ENCODE measurements at regions not wholly inside any gene's neighbourhood (a gene's known extent, or its start where the extent isn't known, plus 50 kb on each side); places are given as distances from the start of the nearest gene placed in this dataset.

DNA sequence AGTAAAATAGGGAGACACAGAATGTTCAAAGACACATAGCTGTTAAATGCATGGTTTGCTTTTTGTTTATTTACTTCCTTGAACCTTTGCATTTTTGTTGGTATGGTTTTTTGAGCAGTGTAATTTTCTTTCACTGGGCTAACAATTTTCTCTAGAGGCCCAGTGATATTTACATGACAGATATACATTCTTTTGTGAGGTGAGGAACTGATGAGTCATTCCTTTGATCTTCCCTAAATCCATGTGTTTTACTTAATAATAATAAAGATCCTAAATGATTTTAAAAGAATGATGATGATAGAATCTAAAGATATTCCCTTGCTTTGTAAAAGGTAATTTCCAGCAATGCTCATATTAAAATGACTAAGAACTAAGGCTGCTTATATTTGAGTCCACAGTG lies 188.5 kb upstream of the ANK3 start:
- Histone ChIP-seq H3K4me1 (no peaks in the 10 kb centered on the region), H3K36me3 (ENCODE audit: low read depth, missing control alignments) (no peaks in the 10 kb centered on the region), H3K27ac (no peak overlapping the region), H3K27me3 (no peaks in the 10 kb centered on the region), H3K9me3 (no peaks in the 10 kb centered on the region), H3K4me3 (no peak overlapping the region)
- DNase-seq: no peak
- TF ChIP-seq, protein P1, sequence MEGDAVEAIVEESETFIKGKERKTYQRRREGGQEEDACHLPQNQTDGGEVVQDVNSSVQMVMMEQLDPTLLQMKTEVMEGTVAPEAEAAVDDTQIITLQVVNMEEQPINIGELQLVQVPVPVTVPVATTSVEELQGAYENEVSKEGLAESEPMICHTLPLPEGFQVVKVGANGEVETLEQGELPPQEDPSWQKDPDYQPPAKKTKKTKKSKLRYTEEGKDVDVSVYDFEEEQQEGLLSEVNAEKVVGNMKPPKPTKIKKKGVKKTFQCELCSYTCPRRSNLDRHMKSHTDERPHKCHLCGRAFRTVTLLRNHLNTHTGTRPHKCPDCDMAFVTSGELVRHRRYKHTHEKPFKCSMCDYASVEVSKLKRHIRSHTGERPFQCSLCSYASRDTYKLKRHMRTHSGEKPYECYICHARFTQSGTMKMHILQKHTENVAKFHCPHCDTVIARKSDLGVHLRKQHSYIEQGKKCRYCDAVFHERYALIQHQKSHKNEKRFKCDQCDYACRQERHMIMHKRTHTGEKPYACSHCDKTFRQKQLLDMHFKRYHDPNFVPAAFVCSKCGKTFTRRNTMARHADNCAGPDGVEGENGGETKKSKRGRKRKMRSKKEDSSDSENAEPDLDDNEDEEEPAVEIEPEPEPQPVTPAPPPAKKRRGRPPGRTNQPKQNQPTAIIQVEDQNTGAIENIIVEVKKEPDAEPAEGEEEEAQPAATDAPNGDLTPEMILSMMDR (IDR thresholded peaks at IDR 0.05): no peak
- TF ChIP-seq POLR2A (IDR thresholded peaks at IDR 0.05): no peak
- intact Hi-C loops (cut with DNase I; ENCODE audit: low total_unique reads): no loop called here

DNA sequence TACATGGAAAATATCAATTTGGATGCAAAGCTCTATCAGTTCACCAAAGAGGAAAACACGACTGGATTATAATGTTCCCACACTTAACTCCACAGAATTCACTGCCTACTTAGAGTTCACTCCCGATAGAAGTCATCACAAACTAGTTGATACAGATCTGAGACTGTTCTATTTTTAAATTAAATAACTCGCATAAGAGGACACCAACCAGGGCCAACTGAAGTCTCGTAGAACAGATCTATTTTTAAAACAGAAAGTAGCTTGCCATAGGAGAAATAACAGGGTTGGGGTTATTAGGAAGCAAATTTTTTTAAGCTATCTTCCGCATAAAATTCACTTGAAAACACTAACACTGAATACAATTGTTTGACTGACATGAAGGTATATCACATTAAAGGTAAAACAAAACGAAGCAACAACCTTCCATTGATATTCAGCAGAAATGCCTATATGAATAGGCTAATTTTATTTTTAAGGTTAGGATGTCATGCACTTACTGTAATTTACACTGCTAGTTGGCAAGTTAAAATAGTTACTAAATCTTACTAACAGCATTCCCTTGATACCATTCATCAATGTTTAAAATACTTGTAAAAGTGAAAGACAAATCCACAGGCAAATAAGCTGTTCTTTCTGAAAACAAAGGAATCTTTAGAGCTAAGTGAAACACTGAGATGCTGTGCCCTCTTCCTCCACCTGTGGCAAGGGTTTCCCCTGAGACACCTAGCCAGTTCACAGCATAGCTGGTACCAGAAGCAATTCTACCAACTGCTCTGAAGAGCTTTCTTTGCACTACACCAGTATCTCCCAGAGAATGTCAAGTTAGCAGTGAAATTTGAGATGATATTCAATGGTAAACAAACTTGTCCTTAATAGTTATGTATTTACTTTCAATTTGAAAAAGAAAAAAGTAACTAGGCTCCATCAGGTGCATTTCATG lies 186.7 kb upstream of the ANK3 start:
- Histone ChIP-seq H3K27ac (no peak overlapping the region), H3K9me3 (no peaks in the 10 kb centered on the region), H3K4me3 (no peak overlapping the region), H3K27me3 (no peaks in the 10 kb centered on the region), H3K4me1 (no peaks in the 10 kb centered on the region), H3K36me3 (ENCODE audit: low read depth, missing control alignments) (no peaks in the 10 kb centered on the region)
- no peak for DNase-seq
- 64 to 70% methylated on average over 6 of the region's 6 CpGs for WGBS, 2 donors
- TF ChIP-seq POLR2A (IDR thresholded peaks at IDR 0.05): no peak
- TF ChIP-seq, protein P1 (IDR thresholded peaks at IDR 0.05): no peak
- intact Hi-C loops (cut with DNase I; ENCODE audit: low total_unique reads): no loop called here

DNA sequence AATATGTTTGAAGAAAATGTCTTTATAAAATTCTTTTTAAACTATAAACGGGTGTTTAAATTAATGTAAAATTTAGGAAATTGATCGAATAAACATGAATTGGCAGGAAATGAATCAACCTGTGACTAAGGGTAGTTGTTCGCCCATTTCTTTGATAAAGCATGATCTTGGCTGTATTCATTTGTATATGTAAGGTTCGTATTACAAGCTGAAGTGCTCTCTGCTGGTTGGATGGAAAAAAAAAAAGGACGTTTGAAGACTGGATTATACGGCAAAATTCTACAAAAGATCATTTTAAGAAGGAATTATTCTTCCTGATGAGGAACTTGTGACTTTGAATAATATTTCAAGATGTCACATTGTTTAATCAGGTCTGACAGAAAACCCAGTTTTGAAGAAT lies 185.4 kb upstream of the ANK3 start:
- Histone ChIP-seq H3K27me3 (no peaks in the 10 kb centered on the region), H3K9me3 (no peaks in the 10 kb centered on the region), H3K4me1 (no peaks in the 10 kb centered on the region), H3K27ac (no peak overlapping the region), H3K4me3 (no peak overlapping the region), H3K36me3 (ENCODE audit: low read depth, missing control alignments) (no peaks in the 10 kb centered on the region)
- intact Hi-C loops (cut with DNase I; ENCODE audit: low total_unique reads): no loop called here
- 93 to 94% methylated on average over 6 of the region's 6 CpGs for WGBS, 2 donors
- DNase-seq: no peak
- no peak for TF ChIP-seq POLR2A (IDR thresholded peaks at IDR 0.05)
- TF ChIP-seq, protein P1 (IDR thresholded peaks at IDR 0.05): no peak

DNA sequence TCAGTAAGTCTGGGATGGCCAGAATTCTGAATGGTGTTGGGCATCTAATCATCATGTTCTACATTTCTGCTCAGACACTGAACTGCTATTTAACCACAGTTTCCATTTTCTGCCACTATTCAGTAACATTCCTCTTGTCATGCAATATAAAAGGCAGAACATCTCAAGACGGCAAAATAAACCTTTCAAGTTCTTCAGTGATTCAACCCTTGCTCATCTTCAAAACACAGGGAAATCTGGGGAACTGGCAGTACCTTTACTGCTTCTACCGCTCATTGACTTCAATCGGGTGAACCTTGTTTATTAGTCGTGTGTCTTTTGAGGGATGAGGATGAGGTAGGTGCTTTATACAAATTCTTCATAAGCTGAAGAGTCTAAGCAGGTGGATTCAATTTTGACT lies 184.7 kb upstream of the ANK3 start:
- no peaks in the 10 kb centered on the region for H3K4me1 ChIP-seq
- H3K27me3 ChIP-seq: no peaks in the 10 kb centered on the region
- DNase-seq: no peak
- no peaks in the 10 kb centered on the region for H3K9me3 ChIP-seq
- no peaks in the 10 kb centered on the region for H3K36me3 ChIP-seq (ENCODE audit: low read depth, missing control alignments)
- TF ChIP-seq POLR2A (IDR thresholded peaks at IDR 0.05): no peak
- TF ChIP-seq, protein P1 (IDR thresholded peaks at IDR 0.05): no peak
- no peak overlapping the region for H3K4me3 ChIP-seq
- H3K27ac ChIP-seq: no peak overlapping the region
- intact Hi-C loops (cut with DNase I; ENCODE audit: low total_unique reads): no loop called here
- WGBS, 2 donors: 92 to 94% methylated on average over 4 of the region's 4 CpGs

DNA sequence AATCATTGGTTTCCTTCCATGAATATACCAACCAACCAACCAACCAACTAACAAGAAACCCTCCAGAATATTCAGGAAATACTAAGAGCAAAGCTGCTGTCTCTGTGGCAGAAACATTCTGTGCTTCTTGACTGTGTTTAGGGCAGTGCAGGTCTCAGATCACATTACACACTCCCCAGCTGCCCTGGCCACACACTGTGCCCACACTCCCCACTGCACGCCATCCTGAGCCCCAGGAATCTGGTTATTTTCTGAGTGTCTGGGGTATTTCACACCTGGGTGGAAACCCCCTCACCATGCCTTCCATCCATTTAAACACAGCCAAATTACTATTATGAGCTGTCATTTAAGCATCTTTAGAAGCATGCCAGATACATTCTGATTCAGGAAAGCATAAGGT lies 183.7 kb upstream of the ANK3 start:
- no peak for DNase-seq
- no peaks in the 10 kb centered on the region for H3K27me3 ChIP-seq
- H3K4me1 ChIP-seq: no peaks in the 10 kb centered on the region
- H3K27ac ChIP-seq: no peak overlapping the region
- no peaks in the 10 kb centered on the region for H3K9me3 ChIP-seq
- H3K36me3 ChIP-seq (ENCODE audit: low read depth, missing control alignments): no peaks in the 10 kb centered on the region
- TF ChIP-seq, protein P1 (IDR thresholded peaks at IDR 0.05): no peak
- no peak for TF ChIP-seq POLR2A (IDR thresholded peaks at IDR 0.05)
- WGBS, 2 donors: 64 to 94% methylated on average over 1 of the region's 1 CpG
- intact Hi-C loops (cut with DNase I; ENCODE audit: low total_unique reads): no loop called here
- H3K4me3 ChIP-seq: no peak overlapping the region
